Panc1 (cell line): ENCODE measurements at regions not wholly inside any gene's neighbourhood (a gene's known extent, or its start where the extent isn't known, plus 50 kb on each side); places are given as distances from the start of the nearest gene placed in this dataset.

Source experiments
- ATAC-seq: fragments of 200-7000 bp; cut with Tn5 transposase; 2 replicates; pipeline ENCODE4 v1.9.1; 2020; ENCODE audit warnings: mild to moderate bottlenecking, moderate library complexity
- BruUV-seq: library from RNA; stranded (reverse); fragments of 400-500 nt; replicated peaks from 2 replicates; lab custom pipeline; 2021; lab: Mats Ljungman, UMichigan
- CTCF ChIA-PET: fragments of 300-600 bp; sonication (Branson Sonifier 250); formaldehyde crosslinking; loops from one replicate; lab custom pipeline; 2022; ENCODE audit warnings: antibody characterized with exemption; lab: Charles Lee
- POLR2A ChIA-PET: fragments of 300-600 bp; sonication (Branson Sonifier 250); formaldehyde crosslinking; loops from one replicate; lab custom pipeline; 2022; ENCODE audit warnings: antibody characterized with exemption; lab: Charles Lee
- DNase-seq: peaks from one replicate; pipeline ENCODE4 v3.0.0-alpha.2; 2010; ENCODE audit warnings: low read depth, low spot score
- H3K27ac ChIP-seq: 2 replicates; pipeline ENCODE4 v1.5.1; 2011; ENCODE audit warnings: mild to moderate bottlenecking, low read length, inconsistent platforms
- H3K27me3 ChIP-seq: fragments of 200-500 bp; sonication (Bioruptor generic); 2 replicates; pipeline ENCODE4 v1.6.0; 2014; ENCODE audit warnings: low read length, inconsistent platforms; ENCODE audit not compliant: control insufficient read depth, insufficient read depth
- H3K36me3 ChIP-seq: fragments of 200-500 bp; sonication (Bioruptor generic); 2 replicates; pipeline ENCODE4 v1.5.1; 2014; ENCODE audit warnings: inconsistent platforms, mild to moderate bottlenecking, low read length, moderate library complexity; ENCODE audit not compliant: control insufficient read depth, insufficient read depth
- H3K4me1 ChIP-seq: 2 replicates; pipeline ENCODE4 v1.5.1; 2011; ENCODE audit warnings: inconsistent platforms, mild to moderate bottlenecking, low read length, moderate library complexity; ENCODE audit not compliant: control insufficient read depth, insufficient read depth
- H3K4me3 ChIP-seq, 2 experiments: 2 replicates each; pipeline ENCODE4 v1.5.1; 2011 to 2012; ENCODE audit warnings: low read depth in 2 of 2, low read length in 2 of 2, mild to moderate bottlenecking in 2 of 2, inconsistent platforms in 1 of 2, moderate library complexity in 1 of 2
- H3K9me3 ChIP-seq: fragments of 200-500 bp; sonication (Bioruptor generic); 2 replicates; pipeline ENCODE4 v1.5.1; 2014; ENCODE audit warnings: low read depth, mild to moderate bottlenecking, inconsistent platforms, low read length, moderate library complexity; ENCODE audit not compliant: control insufficient read depth, insufficient read depth
- POLR2AphosphoS5 ChIP-seq: IDR thresholded peaks from 2 replicates; pipeline ENCODE4 v1.6.1; 2012; ENCODE audit warnings: mild to moderate bottlenecking, low read depth, low read length, moderate library complexity
- REST ChIP-seq, 2 experiments: IDR thresholded peaks; 2 replicates each; pipeline ENCODE4 v1.6.1; 2011 to 2012; ENCODE audit warnings: low read depth in 2 of 2, control low read depth in 1 of 2, low read length in 1 of 2, mild to moderate bottlenecking in 1 of 2, moderate library complexity in 1 of 2; ENCODE audit not compliant: insufficient read depth in 1 of 2
- SIN3A ChIP-seq: IDR thresholded peaks from 2 replicates; pipeline ENCODE4 v1.6.1; 2012; ENCODE audit warnings: low read depth, mild to moderate bottlenecking, low read length, moderate library complexity, borderline replicate concordance; ENCODE audit not compliant: insufficient read depth
- TCF7L2 ChIP-seq: IDR thresholded peaks from 2 replicates; pipeline ENCODE4 v1.6.1; 2011; ENCODE audit warnings: mild to moderate bottlenecking, low read depth, low read length, inconsistent platforms
- in situ Hi-C: cut with HindIII; loops from 2 replicates; pipeline ENCODE4 v1.10.0; 2016; ENCODE audit warnings: low sequenced_read_pairs, low pct_unique_long_range_greater_than_20kb
- intact Hi-C: fragments of 100-400 bp; cut with micrococcal nuclease; formaldehyde crosslinking; loops from one replicate; pipeline ENCODE4 v1.10.0; 2022; ENCODE audit not compliant: unreplicated experiment
- TF ChIP-seq, protein P1 (sequence below): fragments of 450-650 bp; IDR thresholded peaks from 2 replicates; pipeline ENCODE4 v1.5.1; 2017; ENCODE audit warnings: mild to moderate bottlenecking

- no peak for DNase-seq
- Histone ChIP-seq H3K27ac (no peak overlapping the region), H3K4me1 (no peaks in the 10 kb centered on the region), H3K27me3 (no peaks in the 10 kb centered on the region), H3K4me3 (no peak overlapping the region), H3K36me3 (no peaks in the 10 kb centered on the region), H3K9me3 (no peaks in the 10 kb centered on the region)
- ChIA-PET CTCF (no interaction called here), POLR2A (no interaction called here)
- TF ChIP-seq POLR2AphosphoS5, result no peak
- no peak for TF ChIP-seq REST (IDR thresholded peaks at IDR 0.05; ENCODE audit: insufficient read depth in 1 of 2, low read depth in 2 of 2, low read length in 1 of 2)
- TF ChIP-seq TCF7L2, result no peak
- TF ChIP-seq, protein P1, sequence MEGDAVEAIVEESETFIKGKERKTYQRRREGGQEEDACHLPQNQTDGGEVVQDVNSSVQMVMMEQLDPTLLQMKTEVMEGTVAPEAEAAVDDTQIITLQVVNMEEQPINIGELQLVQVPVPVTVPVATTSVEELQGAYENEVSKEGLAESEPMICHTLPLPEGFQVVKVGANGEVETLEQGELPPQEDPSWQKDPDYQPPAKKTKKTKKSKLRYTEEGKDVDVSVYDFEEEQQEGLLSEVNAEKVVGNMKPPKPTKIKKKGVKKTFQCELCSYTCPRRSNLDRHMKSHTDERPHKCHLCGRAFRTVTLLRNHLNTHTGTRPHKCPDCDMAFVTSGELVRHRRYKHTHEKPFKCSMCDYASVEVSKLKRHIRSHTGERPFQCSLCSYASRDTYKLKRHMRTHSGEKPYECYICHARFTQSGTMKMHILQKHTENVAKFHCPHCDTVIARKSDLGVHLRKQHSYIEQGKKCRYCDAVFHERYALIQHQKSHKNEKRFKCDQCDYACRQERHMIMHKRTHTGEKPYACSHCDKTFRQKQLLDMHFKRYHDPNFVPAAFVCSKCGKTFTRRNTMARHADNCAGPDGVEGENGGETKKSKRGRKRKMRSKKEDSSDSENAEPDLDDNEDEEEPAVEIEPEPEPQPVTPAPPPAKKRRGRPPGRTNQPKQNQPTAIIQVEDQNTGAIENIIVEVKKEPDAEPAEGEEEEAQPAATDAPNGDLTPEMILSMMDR, result no peak
- TF ChIP-seq SIN3A, result no peak
- no peak for ATAC-seq
- intact Hi-C loops, result no loop called here
- no TSS peak for BruUV-seq
- in situ Hi-C loops, result no loop called here
These were observed 450.4 kb upstream of the CTNND2 start for GRCh38 chr5:12354686-12355085.

DNA sequence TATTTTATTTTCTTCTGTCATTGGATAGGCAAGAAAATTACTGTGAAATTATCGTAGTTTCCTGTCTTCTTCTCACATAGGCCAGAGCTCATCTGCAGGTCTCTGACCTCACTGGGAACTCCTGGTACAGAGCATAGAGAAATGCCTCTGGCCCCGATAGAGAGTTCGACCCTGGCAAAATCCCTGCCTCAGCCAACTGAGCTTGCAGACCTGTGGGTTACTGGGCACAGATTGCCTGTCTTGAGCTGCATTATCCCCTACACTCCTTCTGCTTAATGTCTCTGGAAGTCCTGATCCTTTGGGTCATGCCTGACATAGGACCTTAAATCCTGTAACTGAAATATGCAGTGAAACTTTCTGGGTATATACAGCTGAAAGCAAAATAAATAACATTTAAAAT is 439.3 kb upstream of the CTNND2 start:
- Histone ChIP-seq H3K4me1 (no peaks in the 10 kb centered on the region), H3K9me3 (no peaks in the 10 kb centered on the region), H3K27ac (no peak overlapping the region), H3K4me3 (no peak overlapping the region), H3K36me3 (no peaks in the 10 kb centered on the region), H3K27me3 (no peaks in the 10 kb centered on the region)
- in situ Hi-C loops, result no loop called here
- POLR2A ChIA-PET, result no interaction called here
- TF ChIP-seq SIN3A (no peak), POLR2AphosphoS5 (no peak), REST (IDR thresholded peaks at IDR 0.05; ENCODE audit: insufficient read depth in 1 of 2, low read depth in 2 of 2, low read length in 1 of 2) (no peak), TCF7L2 (no peak)
- TF ChIP-seq, protein P1, result no peak
- no peak for ATAC-seq
- no peak for DNase-seq
- no TSS peak for BruUV-seq
- intact Hi-C loops, result no loop called here
- CTCF ChIA-PET, result no interaction called here
